HEK293 (cell line): ENCODE measurements at regions not wholly inside any gene's neighbourhood (a gene's known extent, or its start where the extent isn't known, plus 50 kb on each side); places are given as distances from the start of the nearest gene placed in this dataset.

Source experiments
- CTCF ChIP-seq: fragments of 450-650 bp; formaldehyde crosslinking; IDR thresholded peaks from 2 replicates; pipeline ENCODE4 v1.5.1; 2016; ENCODE audit warnings: missing biosample characterization, missing genetic modification characterization
- HOXD13 ChIP-seq: sonication (generic); formaldehyde crosslinking; IDR thresholded peaks from 2 replicates; pipeline ENCODE4 v1.8.0; 2022; ENCODE audit warnings: missing genetic modification reagents, borderline replicate concordance
- REST ChIP-seq: fragments of 450-650 bp; formaldehyde crosslinking; IDR thresholded peaks from 2 replicates; pipeline ENCODE4 v1.5.1; 2016; ENCODE audit warnings: missing biosample characterization, missing genetic modification characterization
- ZBTB1 ChIP-seq: fragments of 450-650 bp; formaldehyde crosslinking; IDR thresholded peaks from 2 replicates; pipeline ENCODE4 v1.5.1; 2016; ENCODE audit warnings: missing biosample characterization, missing genetic modification characterization
- ZNF146 ChIP-seq: fragments of 450-650 bp; formaldehyde crosslinking; IDR thresholded peaks from 2 replicates; pipeline ENCODE4 v1.5.1; 2016; ENCODE audit warnings: missing biosample characterization, missing genetic modification characterization
- ZNF239 ChIP-seq: fragments of 450-650 bp; formaldehyde crosslinking; IDR thresholded peaks from 2 replicates; pipeline ENCODE4 v1.5.1; 2016; ENCODE audit warnings: missing biosample characterization, missing genetic modification characterization
- ZNF580 ChIP-seq: fragments of 450-650 bp; formaldehyde crosslinking; IDR thresholded peaks from 2 replicates; pipeline ENCODE4 v1.5.1; 2016; ENCODE audit warnings: missing biosample characterization, missing genetic modification characterization
- ZNF704 ChIP-seq: fragments of 450-650 bp; formaldehyde crosslinking; IDR thresholded peaks from 2 replicates; pipeline ENCODE4 v1.5.1; 2016; ENCODE audit warnings: missing biosample characterization, missing genetic modification characterization
- ZNF747 ChIP-seq: fragments of 450-650 bp; formaldehyde crosslinking; IDR thresholded peaks from 2 replicates; pipeline ENCODE4 v1.5.1; 2016; ENCODE audit warnings: missing biosample characterization, missing genetic modification characterization
- ZNF76 ChIP-seq: fragments of 450-650 bp; formaldehyde crosslinking; IDR thresholded peaks from 2 replicates; pipeline ENCODE4; 2016; ENCODE audit warnings: low read depth, missing biosample characterization, missing genetic modification characterization, borderline replicate concordance
- ZNF777 ChIP-seq: fragments of 450-650 bp; formaldehyde crosslinking; IDR thresholded peaks from 2 replicates; pipeline ENCODE4 v1.5.1; 2017; ENCODE audit warnings: missing biosample characterization, missing genetic modification characterization, borderline replicate concordance

- TF ChIP-seq ZBTB1 (tag by site-specific recombination) (no peak), CTCF (tag by site-specific recombination) (no peak), ZNF747 (tag by site-specific recombination) (no peak), ZNF704 (tag by site-specific recombination) (no peak), REST (tag by site-specific recombination) (no peak), ZNF146 (no peak), HOXD13 (no peak), ZNF777 (tag by site-specific recombination) (no peak), ZNF76 (tag by site-specific recombination) (no peak), ZNF580 (tag by site-specific recombination) (no peak), ZNF239 (no peak)
Observed at GRCh38 chr2:125364192-125364983, 1291.6 kb upstream of the GYPC start.
